ENCODE measurements at regions not wholly inside any gene's neighbourhood (a gene's known extent, or its start where the extent isn't known, plus 50 kb on each side); places are given as distances from the start of the nearest gene placed in this dataset.
"Not testable (repeated sequence)": the region's sequence is repeated elsewhere in the genome, so short reads cannot be mapped to it uniquely, and the experiment has no call there.

GRCh38 chr4:123643691-123644090 is 247.1 kb downstream of the SPRY1 start:
- no peaks in the 10 kb centered on the region for H3K27me3 ChIP-seq
- no peak overlapping the region for H3K27ac ChIP-seq
- H3K4me2 ChIP-seq = no peak overlapping the region
- H3K4me3 ChIP-seq = no peak overlapping the region
- no peaks in the 10 kb centered on the region for H3K36me3 ChIP-seq
- H3K4me1 ChIP-seq = peaks cover 14% of the 10 kb centered on the region
- TF ChIP-seq Cebpa-rat (IDR thresholded peaks at IDR 0.05) = no peak
- no peaks in the 10 kb centered on the region for H3K9me3 ChIP-seq
- H3K9ac ChIP-seq = no peak overlapping the region
- no peaks in the 10 kb centered on the region for H4K20me1 ChIP-seq

- H3K36me3 ChIP-seq = no peaks in the 10 kb centered on the region
- no peak for TF ChIP-seq Cebpa-rat (IDR thresholded peaks at IDR 0.05)
- H3K4me3 ChIP-seq = no peak overlapping the region
- H3K27ac ChIP-seq = no peak overlapping the region
- H3K4me1 ChIP-seq = peaks cover 18% of the 10 kb centered on the region
- H3K9me3 ChIP-seq = no peaks in the 10 kb centered on the region
- H3K27me3 ChIP-seq = no peaks in the 10 kb centered on the region
- H3K9ac ChIP-seq = no peak overlapping the region
- no peaks in the 10 kb centered on the region for H4K20me1 ChIP-seq
- peak overlapping the region; percentile 66 for H3K4me2 ChIP-seq
These were observed 252.7 kb downstream of the SPRY1 start for GRCh38 chr4:123649250-123649644.

GRCh38 chr4:123649645-123650391 is 253.2 kb downstream of the SPRY1 start:
- H3K4me3 ChIP-seq = no peak overlapping the region
- H3K9ac ChIP-seq = no peak overlapping the region
- no peaks in the 10 kb centered on the region for H3K9me3 ChIP-seq
- no peaks in the 10 kb centered on the region for H4K20me1 ChIP-seq
- TF ChIP-seq Cebpa-rat (IDR thresholded peaks at IDR 0.05) = no peak
- H3K27me3 ChIP-seq = no peaks in the 10 kb centered on the region
- H3K4me2 ChIP-seq = peak overlapping the region; percentile 66
- no peaks in the 10 kb centered on the region for H3K36me3 ChIP-seq
- H3K4me1 ChIP-seq = peaks cover 18% of the 10 kb centered on the region
- no peak overlapping the region for H3K27ac ChIP-seq

DNA sequence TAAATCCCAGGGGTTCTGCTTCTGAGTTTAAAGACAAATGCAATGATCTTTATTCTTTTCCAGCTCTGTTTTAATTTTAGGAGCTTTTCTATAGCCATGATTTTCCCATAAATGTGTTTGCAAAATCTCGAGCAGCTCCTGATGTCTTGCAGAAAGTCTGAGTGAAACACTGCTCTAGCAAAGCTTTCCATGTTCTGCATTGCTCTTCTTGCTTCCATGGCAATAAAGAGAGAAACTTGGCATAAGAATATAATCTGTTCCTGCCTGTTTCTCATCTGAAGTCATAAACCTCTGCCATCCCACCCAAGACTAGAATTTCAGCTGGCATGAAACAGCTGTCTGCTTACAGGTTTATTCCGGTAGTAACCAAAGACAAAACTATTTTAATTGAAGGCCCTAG is 254.5 kb downstream of the SPRY1 start:
- H3K4me2 ChIP-seq = no peak overlapping the region

GRCh38 chr4:123651536-123652180 is 255.1 kb downstream of the SPRY1 start:
- H3K4me3 ChIP-seq = no peak overlapping the region
- TF ChIP-seq Cebpa-rat (IDR thresholded peaks at IDR 0.05) = no peak
- H3K9ac ChIP-seq = no peak overlapping the region
- H4K20me1 ChIP-seq = no peaks in the 10 kb centered on the region
- no peak overlapping the region for H3K4me2 ChIP-seq
- no peak overlapping the region for H3K27ac ChIP-seq
- H3K4me1 ChIP-seq = peaks cover 18% of the 10 kb centered on the region
- peaks cover 14% of the 10 kb centered on the region for H3K9me3 ChIP-seq
- H3K36me3 ChIP-seq = no peaks in the 10 kb centered on the region
- H3K27me3 ChIP-seq = no peaks in the 10 kb centered on the region

More for the DNA sequence above, 254.5 kb downstream of the SPRY1 start:
- peaks cover 8% of the 10 kb centered on the region for H3K9me3 ChIP-seq
- no peaks in the 10 kb centered on the region for H3K27me3 ChIP-seq
- H3K27ac ChIP-seq = no peak overlapping the region
- no peak for TF ChIP-seq Cebpa-rat (IDR thresholded peaks at IDR 0.05)
- no peaks in the 10 kb centered on the region for H4K20me1 ChIP-seq
- H3K36me3 ChIP-seq = no peaks in the 10 kb centered on the region
- peaks cover 18% of the 10 kb centered on the region for H3K4me1 ChIP-seq
- no peak overlapping the region for H3K4me3 ChIP-seq
- no peak overlapping the region for H3K9ac ChIP-seq

DNA sequence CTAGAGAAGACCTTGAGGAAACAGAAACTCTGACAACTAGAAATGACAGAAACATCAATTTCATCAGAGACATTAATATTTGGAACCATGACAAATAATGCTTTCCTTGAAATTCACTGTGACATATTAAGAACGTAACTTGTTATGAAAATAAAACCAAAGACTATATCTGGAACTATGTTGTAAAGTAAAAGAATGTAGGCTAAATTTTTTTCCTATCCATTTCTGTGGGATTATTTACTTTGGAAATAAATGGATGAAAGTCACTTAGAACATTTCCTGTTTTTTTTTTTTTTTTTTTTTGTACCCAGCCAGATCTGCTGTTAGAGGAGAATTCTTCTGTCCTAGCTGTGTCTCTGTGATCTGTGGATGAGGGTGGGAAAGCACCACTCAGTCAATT is 255.9 kb downstream of the SPRY1 start:
- H3K9me3 ChIP-seq = peaks cover 22% of the 10 kb centered on the region
- H3K27me3 ChIP-seq = no peaks in the 10 kb centered on the region
- no peak overlapping the region for H3K4me3 ChIP-seq
- no peak for TF ChIP-seq Cebpa-rat (IDR thresholded peaks at IDR 0.05)
- H3K9ac ChIP-seq = no peak overlapping the region
- H3K27ac ChIP-seq = no peak overlapping the region
- H3K4me2 ChIP-seq = no peak overlapping the region
- no peaks in the 10 kb centered on the region for H3K36me3 ChIP-seq
- H3K4me1 ChIP-seq = peaks cover 18% of the 10 kb centered on the region
- no peaks in the 10 kb centered on the region for H4K20me1 ChIP-seq

DNA sequence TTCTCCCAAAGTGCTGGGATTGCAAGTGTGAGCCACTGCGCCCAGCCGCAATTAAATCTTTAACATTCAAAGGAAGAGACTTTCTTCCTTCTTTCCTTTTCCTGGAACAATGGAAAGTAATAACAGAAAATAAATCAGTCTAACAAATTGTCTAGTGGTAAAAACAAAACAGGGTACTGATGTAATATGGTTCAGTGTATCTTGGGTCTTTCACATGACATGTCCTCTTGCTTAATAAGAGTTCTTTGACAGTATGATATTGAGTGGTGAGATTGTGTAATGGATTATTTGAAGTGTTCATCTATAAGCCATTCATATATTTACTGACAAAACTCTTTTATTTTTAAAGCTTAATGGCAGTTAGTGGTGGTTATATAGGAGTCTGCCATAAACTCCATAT is 256.6 kb downstream of the SPRY1 start:
- Histone ChIP-seq H4K20me1 (no peaks in the 10 kb centered on the region), H3K27ac (no peak overlapping the region), H3K4me3 (no peak overlapping the region), H3K36me3 (no peaks in the 10 kb centered on the region), H3K4me2 (no peak overlapping the region), H3K27me3 (no peaks in the 10 kb centered on the region), H3K4me1 (peaks cover 18% of the 10 kb centered on the region), H3K9me3 (peaks cover 23% of the 10 kb centered on the region), H3K9ac (no peak overlapping the region)
- TF ChIP-seq Cebpa-rat (IDR thresholded peaks at IDR 0.05) = no peak

DNA sequence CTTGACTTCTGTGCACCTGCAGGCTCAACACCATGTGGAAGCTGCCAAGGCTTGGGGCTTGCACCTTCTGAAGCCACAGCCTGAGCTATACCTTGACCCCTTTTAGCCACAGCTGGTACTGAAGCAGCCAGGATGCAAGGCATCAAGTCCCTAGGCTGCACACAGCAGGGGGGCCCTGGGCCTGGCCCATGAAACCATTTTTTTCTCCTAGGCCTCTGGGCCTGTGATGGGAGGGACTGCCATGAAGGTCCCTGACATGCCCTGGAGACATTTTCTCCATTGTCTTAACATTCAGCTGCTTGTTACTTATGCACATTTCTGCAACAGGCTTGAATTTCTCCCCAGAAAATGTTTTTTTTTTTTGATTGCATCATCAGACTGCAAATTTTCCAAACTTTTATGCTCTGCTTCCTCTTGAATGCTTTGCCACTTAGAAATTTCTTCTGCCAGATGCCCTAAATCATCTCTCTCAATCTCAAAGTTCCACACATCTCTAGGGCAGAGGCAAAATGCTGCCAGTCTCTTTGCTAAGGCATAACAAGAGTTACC is 260.2 kb downstream of the SPRY1 start:
- not testable (repeated sequence) for H3K9ac ChIP-seq, H4K20me1 ChIP-seq, H3K27me3 ChIP-seq, H3K36me3 ChIP-seq, H3K27ac ChIP-seq, H3K4me2 ChIP-seq, H3K4me3 ChIP-seq, H3K4me1 ChIP-seq
- H3K9me3 ChIP-seq = peaks cover 23% of the 10 kb centered on the region

- not testable (repeated sequence) for H3K27ac ChIP-seq, H3K4me2 ChIP-seq, H3K27me3 ChIP-seq, H3K4me1 ChIP-seq, H3K36me3 ChIP-seq, H3K9ac ChIP-seq, H4K20me1 ChIP-seq, H3K4me3 ChIP-seq
- peaks cover 23% of the 10 kb centered on the region for H3K9me3 ChIP-seq
These were observed 261.0 kb downstream of the SPRY1 start for GRCh38 chr4:123657606-123658005.

DNA sequence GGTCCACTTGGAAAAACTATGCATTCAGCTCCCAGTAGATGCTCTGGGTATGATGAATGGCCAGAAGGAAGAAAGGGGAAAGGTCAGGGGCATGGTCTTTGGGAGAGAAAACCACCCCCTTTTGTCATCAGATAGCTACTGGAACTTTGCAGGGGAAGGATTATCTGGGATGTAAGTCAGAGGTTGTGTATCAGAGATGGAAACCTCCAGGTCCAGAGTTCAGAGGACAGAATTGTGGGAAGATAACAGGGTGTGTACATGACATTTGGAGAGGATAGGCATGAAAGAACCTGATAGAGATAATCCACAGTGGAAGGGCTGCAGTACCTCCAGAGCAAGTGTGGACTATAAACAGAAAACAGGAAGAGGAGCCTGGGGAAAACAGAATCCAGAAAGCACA is 262.7 kb downstream of the SPRY1 start:
- H4K20me1 ChIP-seq = no peaks in the 10 kb centered on the region
- no peaks in the 10 kb centered on the region for H3K4me1 ChIP-seq
- H3K36me3 ChIP-seq = no peaks in the 10 kb centered on the region
- H3K4me2 ChIP-seq = no peak overlapping the region
- H3K9me3 ChIP-seq = peaks cover 23% of the 10 kb centered on the region
- no peak overlapping the region for H3K9ac ChIP-seq
- H3K27ac ChIP-seq = no peak overlapping the region
- no peaks in the 10 kb centered on the region for H3K27me3 ChIP-seq
- no peak for TF ChIP-seq Cebpa-rat (IDR thresholded peaks at IDR 0.05)
- H3K4me3 ChIP-seq = no peak overlapping the region

All from BLaER1 (cell line).